Activated T-cell treated with anti-CD3 and anti-CD28 coated beads, Interleukin-2, amount 50 U/mL, for 48 hours (primary cell): ENCODE measurements at regions not wholly inside any gene's neighbourhood (a gene's known extent, or its start where the extent isn't known, plus 50 kb on each side); places are given as distances from the start of the nearest gene placed in this dataset.

Source experiments
- DNase-seq, 2 experiments: peaks; one replicate each; pipeline ENCODE4 v3.0.0-alpha.2; 2020

DNA sequence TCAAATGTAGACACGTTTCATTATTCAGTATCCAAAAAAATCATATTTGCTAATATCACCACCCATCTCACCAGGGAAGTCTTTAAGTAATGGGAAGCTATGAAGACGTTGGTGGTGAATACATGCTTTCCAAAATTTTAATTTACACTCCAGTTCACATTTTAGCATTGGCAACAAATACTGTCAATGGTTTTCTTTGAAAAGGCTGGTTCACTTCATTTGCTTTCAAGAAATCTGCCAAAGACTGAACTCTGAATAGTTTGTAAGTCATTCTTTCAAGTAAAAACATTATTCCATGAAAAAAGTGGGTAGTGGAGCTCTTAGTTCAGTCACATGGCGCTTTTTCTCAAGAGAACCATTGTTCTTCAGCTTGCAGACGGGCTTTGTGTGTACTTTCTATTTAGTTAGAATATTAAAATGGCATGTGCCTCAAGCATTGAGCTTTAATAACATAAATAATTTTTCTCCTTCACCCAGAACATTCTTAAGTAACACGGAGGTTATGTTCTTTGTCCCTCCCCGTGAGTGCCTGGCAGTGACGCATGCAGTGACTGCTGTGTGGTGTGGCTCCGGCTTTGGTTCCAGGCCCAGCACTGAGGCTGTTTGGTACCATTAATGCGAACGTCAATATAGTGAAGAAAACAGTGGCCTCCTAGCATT is 300.0 kb upstream of the HDAC4 start:
- no peak for DNase-seq

DNA sequence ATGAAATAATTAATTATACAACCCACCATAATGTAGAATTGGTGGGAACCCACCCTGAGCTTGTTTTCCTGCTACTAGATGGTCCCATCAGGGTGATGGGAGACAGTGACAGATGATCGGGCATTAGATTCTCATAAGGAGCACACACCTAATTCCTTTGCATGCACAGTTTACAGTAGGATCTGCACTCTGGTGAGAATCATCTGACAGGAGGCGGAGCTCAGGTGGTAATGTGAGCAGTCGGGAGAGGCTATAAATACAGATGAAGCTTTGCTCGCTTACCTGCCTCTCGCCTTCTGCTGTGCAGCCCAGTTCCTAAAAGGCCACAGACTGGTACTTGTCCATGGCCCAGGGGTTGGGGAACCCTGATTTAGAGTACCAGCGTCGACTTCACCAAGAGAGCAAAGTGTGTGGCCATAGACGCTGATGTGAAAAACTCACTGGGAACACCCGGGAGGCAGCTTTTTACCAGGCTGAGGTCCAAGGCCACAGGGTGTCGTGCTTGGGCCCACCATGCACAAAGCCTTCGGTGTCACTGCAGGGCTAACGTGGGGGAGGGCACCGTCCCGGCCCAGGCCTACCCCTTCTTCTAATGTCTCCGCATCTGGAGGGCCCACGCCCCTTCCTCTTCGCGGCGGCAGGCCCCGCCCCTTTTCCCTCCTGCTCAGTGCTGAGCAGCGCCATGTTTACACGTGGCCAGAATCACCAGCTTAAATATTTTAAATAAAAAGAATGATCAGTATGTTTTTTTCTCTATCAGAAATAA is 296.8 kb upstream of the HDAC4 start:
- no peak for DNase-seq

DNA sequence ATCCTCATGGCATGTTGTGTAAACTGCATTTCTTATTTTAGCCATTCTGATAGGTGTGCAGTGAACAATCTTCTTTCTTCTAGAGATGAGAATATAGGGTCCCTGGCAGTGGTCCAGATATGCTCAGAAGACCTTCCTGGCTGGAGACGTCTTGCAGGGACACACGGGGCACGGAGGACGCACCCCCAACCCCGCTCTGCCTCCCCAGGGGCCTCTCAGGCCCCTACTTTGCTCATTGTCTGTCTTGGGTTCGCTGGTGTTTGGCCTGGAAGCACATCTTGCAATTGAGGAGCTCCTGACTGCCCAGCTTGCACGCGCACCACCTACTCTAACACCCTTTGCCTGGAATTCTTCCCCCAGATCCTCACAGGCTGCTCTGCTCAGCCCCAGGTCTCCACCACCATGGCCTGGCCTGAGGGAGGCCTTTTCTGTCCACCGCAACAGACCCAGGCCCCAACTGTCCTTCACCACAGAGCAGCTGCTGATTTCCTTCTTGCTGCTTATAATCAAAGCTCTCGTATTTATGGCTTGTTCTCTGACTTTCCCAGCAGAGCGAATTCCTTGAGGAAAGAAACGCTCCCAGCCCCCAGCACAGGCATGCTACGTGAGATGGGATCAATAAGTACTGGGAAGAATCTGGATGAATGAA is 295.9 kb upstream of the HDAC4 start:
- no peak for DNase-seq

DNA sequence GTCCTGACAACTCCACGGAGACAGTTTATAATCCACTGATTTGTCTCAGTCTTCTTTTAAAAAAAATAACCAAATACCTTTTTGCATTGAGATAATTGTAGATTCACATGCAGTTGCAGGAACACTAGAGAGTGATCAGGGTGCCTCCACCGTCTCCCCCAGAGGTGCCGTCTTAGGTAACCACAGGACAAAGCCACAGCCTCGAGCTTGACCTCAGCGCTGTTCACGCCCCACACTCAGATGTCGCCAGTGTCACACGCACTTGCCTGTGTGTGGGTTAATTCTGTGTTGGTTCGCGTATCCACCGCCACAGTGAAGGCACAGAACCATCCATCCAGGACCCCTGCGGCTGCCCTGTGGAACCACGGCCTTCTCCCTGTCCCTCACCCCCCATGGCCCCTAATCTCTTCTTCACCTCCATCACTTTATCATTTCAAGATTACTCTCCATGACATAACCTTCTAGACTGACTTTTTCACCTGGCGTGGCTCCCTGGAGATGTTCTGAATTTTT is 295.0 kb upstream of the HDAC4 start:
- DNase-seq, result no peak

DNA sequence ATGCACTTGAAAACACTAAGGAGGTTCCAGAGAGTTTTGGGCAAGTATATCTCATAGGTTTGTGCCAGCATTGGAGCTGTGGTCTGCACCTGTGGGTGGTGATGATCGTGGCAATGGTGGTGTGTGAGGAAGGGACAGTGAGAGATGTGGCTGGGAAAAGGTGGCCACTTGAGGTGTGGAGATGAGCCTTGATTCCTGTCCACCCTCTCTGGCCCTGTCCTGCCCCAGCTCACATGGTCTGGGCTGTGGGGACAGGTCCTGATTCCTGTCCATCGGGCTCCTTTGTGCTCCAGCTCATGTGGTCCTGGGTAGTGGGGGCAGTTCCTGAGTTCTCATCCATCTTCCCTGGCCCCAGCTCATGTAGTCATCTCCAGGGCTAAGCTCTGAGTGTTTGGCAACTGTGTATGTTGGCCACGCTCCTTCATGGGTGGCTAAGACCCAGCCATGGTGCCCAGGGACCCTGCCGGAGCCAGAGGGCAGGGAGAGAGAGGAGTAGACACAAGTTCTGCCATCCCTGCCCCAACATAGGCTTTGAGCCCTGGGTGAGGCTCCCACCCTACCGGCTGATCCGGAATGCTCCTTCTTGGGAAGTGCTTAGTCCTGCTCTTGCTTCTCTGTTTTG is 294.4 kb upstream of the HDAC4 start:
- no peak for DNase-seq

DNA sequence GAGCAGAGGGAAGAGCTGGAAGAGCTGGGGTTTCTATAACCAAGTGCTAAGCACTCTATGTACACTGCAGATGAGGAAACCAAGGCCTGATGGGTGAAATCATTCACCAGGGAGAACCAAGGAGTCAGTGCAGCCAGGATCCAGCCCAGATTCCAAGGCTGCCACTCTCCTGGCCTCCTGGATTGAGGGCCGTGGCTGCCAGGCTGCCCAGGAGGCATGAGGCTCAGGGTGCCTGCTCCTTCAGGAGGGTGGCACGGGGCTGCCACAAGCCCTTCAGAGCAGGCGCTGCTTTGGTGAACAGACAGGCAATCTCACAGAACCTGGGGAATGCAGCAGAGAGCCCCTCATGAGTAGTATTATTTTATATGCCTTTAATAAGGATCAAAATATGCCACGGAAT is 293.7 kb upstream of the HDAC4 start:
- DNase-seq, result no peak

DNA sequence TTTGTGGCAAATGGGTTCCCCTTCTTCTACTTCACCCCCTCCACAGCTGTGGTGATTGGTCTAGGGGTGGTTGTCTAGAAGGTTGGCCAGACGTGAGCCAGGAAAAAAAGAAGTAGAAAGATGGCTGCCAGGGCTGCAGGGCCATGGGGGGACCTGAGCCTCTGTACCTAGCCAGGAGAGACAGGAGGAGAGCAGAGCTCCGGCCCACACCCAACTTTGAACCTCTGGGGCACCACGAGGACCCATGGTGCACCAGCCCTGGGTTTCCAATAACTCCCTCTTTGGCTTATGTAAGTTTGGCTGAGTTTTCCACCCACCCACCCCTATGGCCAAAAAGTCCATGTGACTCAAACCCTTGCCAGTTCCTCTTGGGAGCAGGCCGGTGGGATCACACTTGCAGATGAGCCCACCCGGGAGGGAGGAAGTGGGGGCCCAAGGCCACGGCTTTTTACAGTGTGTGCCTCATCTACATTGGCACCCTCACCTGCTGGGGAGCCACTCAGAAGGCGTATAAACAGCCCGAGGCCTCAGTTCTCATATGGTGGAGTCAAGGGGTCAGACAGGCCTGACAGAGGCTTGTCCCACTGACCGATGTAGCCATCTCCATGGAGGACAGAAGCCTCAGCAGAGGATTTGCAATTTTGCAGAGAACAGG is 293.1 kb upstream of the HDAC4 start:
- DNase-seq, result no peak

DNA sequence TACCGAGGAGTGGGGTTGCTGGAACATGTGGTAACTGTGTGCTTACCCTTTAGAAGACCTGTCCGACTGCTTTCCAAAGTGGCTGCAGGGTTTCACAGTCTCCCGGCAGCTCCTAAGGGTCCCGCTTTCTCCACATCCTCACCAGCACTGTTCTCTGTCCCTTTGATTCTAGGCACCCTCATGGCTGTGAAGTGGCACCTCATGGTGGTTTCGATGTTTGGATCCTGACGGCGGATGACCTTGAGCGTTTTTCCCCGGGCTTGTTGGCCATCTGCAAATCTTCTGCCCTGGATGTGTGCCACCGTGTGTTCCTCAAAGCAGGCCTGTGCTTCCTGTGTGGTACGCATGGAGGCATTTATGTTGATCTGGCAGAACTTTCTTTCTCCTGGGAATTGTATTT is 292.5 kb upstream of the HDAC4 start:
- DNase-seq, result peak in 1 of 2 experiments; percentile 3

DNA sequence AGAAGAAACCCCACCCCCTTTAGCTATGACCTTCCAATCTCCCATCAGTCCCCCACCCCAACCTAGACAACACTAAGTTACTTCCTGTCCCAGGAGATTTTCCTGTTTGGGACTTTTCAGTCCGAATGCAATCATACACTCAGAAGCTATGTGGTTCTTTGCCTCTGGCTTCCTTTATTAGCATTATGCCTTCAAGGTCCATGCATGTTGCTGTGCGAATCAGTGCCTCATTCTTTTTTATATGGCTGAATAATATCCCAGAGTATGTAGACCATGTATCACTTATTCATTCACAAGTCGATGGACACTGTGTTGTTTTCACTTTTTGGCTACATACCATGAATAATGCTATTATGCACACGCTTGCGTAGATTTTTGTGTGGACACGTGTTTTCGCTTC is 292.1 kb upstream of the HDAC4 start:
- DNase-seq, result no peak

DNA sequence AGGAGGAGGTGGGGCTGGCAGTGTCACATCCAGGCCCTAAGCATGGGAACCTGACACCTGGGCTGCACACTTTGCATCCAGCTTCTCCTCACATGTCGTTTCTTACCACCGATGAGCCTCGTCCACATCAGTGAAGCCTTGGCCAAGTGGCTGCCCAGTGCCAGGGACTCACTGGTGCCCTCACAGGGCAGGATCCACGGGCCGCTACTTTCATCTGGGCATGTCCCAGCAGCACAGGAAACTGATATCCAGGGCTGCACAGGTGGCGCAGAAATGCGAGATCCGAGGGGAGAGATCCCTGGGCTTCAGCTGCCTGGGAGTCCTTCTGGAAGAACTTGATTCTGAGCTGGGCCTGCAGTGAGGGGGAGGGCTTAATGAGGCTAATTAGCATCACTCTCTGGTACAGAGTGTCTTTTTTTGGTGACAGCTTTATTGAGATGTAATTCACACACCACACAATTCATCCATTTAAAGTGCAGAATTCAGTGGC is 291.6 kb upstream of the HDAC4 start:
- peak in 1 of 2 experiments; percentile 10 for DNase-seq

DNA sequence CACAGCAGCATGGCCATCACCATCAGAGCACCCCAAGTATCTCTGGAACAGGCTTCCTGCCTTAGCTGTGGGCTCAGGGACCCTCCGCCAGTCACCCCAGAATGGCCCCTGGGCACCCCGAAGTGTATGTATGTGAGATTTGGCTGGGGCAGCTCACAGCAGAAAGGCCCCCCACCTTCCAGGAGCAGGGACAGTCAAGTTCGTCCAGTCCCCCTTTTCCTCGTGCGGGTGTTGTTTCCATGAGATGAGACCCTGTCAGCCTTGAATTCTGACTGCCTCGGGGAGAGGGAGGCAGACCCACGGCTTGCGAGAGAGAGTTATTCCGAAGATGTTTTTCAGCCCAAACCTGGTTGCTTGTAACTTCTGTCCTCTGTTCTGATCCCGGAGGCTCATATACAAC is 290.9 kb upstream of the HDAC4 start:
- peak in 1 of 2 experiments; percentile 7 for DNase-seq

DNA sequence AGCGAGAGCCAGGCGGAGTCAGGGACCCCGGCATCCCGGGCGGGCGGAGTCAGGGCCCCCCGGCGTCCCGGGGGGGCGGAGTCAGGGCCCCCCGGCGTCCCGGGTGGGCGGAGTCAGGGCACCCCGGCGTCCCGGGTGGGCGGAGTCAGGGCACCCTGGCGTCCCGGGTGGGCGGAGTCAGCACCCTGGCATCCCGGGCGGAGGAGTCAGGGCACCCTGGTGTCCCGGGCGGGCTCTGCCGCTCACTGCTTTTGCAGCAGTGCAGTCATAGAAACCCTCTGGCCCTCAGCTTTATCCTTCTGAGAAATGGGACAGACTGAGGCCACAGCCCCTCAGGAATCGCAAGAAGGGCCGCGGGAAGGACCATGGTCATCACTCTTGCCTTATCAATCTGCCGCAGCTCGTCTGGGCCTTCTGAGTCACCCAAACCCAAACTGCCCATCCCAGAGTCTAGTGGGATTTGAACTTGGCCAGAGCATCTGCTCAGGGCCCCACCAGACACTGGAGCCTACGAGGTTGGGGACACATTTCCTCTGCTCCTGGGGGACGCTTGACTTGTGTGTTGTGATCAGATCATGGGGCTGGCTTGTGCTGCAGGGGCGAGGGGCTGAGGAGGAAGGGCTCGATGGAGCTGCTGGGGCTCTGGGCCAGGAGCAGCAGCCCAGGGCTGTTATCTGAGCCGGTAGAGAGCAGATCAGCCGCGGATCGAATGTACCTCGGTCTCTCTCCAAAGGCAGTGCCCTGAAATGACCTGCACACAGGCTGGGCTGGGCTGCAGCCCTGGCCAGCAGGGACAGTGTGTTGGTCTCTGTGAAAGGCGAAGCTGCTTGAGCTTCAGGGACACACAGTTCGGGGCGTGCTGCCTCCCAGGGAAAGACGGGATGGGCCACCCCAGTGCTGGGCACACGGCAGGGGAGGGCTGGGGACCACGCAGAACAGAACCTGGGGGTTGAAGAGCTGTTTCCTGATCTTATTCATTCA is 290.1 kb upstream of the HDAC4 start:
- DNase-seq, result no peak

DNA sequence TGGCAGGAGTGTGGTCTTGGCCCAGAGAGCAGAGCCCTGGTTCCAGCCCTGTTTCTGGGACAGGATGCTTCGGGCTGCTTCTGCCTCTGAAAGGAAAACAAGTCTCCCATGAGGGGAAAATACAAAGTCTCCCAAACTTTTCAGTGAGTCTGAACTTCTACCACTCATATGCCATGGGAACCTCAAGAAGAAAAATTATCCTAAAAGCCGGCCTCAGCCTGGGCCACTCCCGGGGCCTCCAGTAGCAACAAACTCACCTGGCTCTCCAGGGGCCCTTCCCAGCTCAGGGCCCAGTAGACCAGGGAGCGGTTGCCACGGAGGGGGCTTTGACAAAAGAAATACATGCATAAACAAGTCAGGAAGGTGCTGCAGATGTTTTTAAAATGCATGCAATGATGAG is 289.2 kb upstream of the HDAC4 start:
- no peak for DNase-seq

DNA sequence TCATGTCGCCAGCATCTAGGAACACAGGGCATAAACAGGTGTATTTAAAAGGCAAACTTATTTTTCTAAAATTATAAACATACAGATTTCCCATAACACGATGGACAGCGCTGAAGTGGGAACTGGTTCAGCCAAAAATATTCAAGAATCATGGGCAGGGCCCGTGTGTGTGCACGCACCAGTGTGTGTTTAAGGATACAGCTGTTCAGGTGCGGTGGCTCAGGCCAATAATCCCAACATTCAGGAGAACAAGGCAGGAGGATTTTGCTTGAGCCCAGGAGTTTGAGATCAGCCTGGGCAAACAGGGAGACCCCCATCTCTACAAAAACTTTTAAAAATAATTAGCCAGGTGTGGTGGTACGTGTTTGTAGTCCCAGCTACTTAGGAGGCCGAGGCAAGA is 288.6 kb upstream of the HDAC4 start:
- DNase-seq, result no peak

DNA sequence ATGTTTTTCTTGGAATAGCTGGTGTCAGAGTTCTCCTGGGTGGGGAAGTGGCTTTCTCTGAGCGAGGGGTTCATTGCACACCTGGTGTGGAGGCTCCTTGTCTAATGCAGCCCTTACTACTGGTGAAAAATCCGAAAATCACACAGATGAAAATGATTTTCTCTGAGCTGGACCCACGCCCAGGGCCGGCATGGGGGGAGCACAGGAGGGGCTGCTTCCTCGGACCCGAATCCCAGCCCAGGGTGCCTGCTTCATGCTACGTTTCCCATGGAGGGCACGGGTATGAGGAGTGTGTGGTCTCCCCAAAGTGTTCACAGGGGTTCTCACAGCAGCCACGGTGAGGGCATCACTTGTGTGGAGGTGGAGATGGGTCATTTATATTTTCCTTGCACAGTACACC is 288.0 kb upstream of the HDAC4 start:
- DNase-seq, result no peak

DNA sequence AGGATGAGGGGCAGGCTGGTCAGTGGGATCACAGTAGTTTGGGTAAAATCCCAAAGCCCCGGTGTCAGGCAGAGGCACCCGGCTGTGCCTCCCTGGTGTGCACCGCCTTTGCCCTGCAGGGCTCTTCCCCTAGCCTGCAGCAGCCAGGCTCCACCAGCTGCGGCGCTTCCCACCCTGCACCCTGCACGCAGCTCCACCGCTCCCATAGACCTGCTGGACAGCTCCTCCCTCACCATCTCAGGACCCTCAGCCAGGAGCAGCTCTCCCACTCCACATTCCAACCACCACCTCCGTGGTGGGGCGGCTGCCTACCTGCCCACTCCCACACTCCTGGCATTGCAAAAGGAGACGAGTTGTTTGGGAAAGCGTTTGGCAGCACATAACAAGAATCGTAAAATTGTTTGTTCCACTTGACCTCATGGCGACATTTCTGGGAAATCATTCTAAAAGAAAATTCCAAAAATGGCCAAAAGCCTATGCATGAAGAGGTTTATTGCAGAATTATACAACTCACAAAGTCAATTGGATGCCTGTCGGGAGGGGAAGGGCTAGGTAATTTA is 287.4 kb upstream of the HDAC4 start:
- no peak for DNase-seq

DNA sequence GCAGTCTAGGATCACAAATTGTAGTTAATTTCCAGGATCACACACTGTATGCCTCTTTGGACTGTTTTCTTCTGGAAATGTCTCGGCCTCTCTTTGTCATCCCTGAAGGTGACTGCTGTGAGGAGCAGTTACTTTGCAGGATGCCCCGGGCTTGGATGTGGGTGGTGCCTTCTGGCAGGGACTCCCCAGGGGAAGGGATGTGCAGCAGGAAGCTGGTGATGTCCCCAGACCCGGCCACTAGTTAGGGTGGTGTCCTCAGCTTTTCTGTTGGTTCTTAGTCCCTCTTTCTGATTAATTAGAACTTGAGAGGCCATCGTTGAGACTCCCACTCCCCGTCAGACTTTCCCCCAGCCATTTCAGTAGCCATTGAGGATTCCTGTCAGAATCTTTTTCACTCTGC is 286.6 kb upstream of the HDAC4 start:
- peak in 1 of 2 experiments; percentile 2 for DNase-seq

DNA sequence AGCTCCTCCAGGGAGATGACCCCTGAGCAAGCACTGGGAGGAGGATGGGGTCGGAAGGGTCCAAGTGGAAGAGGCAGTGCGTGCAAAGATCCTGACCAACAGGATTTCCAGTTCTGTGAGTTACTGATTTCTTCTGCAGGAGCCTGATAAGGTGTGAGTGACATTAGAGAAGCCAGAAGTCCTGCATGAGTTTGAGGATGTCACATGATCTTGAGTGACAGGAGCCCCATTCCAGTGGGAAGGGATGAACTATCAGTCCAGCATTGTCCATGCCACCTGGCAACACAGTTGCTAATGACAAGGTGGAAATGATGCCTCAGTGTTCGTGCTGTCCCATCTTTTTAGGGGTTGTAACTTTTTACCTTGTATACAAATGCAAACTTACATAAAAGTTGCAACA is 285.1 kb upstream of the HDAC4 start:
- DNase-seq, result no peak

DNA sequence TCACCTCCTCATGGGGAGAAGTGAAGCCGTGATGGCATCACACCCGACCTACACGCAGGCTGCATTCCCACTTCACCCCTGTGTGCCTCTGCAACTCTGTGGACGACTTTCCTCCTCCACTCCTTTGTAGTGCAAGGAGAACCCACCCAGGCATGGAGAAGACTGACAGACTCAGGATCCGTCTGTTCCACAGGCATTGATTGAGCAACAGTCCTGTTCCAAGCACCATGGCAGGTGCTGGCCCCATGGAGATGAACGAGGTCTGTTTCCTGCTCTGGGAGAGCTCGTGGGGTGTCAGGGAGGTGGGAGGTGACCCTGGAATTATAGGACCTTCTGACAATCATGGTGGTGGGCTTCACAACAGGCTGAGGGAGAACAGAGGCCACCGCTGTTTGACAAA is 284.7 kb upstream of the HDAC4 start:
- no peak for DNase-seq

DNA sequence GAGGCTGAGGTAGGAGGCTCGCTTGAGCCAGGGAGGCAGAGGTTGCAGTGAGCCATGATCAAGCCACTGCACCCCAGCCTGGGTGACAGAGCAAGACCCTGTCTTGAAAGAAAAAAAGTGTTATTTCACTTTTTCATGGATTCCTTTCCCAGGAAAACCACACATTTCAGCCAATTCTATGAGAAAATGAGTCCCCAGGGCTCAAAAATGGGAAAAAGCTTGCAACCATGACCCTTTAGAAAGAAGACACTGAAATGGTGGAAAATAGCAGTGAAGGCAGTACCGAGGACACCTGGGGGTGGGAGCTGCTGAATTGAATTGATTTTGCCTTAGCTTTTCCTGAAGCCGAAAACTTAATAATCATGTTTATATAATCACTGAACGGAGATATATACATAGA is 284.2 kb upstream of the HDAC4 start:
- no peak for DNase-seq

DNA sequence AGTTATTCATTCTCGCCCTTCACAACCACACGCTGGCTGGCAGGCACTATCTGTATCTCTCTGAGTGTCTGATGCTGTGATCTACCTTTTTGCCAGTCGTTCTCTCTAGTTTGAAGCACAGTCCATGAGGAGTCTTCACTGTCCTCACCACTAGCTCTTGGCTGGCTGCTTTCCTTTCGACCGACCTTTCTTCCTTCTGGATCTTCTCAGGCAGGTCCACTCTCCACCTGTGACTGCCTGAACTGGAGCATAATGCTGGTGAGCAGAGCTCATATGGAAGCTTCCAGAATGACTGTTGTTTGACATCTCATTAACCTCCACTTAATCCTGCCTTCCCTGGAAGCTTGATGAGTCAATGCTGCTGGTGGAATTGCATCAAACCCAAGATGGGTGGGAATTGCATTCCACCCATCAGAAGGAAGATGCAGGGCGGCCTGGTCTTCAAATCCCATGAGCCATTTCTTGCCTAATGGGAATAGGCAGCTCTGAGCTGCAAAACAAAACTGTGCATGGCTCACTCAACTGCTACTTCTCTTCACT is 283.5 kb upstream of the HDAC4 start:
- DNase-seq, result no peak
